Endothelial cell of umbilical vein (primary cell): ENCODE measurements at regions not wholly inside any gene's neighbourhood (a gene's known extent, or its start where the extent isn't known, plus 50 kb on each side); places are given as distances from the start of the nearest gene placed in this dataset.

Experiments used
- BruUV-seq: library from RNA; stranded (reverse); fragments of 400-500 nt; replicated peaks from 2 replicates; lab custom pipeline; 2021; lab: Mats Ljungman, UMichigan
- CTCF ChIA-PET: fragments of 300-600, 350-600 bp; sonication (Branson Sonifier 250); formaldehyde crosslinking; loops from one replicate; lab custom pipeline; 2021; ENCODE audit warnings: antibody characterized with exemption, inconsistent platforms; lab: Charles Lee
- POLR2A ChIA-PET: fragments of 300-600, 350-600 bp; sonication (Branson Sonifier 250); formaldehyde crosslinking; loops from one replicate; lab custom pipeline; 2021; ENCODE audit warnings: antibody characterized with exemption, inconsistent platforms; lab: Charles Lee
- DNase-seq: peaks from one replicate; pipeline ENCODE4 v3.0.0-alpha.2; 2011; ENCODE audit warnings: low read depth, low spot score
- FAIRE-seq: peaks from 2 replicates; lab custom pipeline; 2011; peaks lifted over from hg19 to GRCh38; lab: Jason Lieb, UNC
- H2AFZ ChIP-seq: 2 replicates; pipeline ENCODE4 v1.6.0; 2012; ENCODE audit warnings: low read depth, low read length, control low read depth, inconsistent platforms
- H3K27ac ChIP-seq: 2 replicates; pipeline ENCODE4 v1.5.1; 2011; ENCODE audit warnings: low read depth, mild to moderate bottlenecking, control low read depth, low read length, moderate library complexity; ENCODE audit not compliant: insufficient read depth
- H3K27me3 ChIP-seq, 2 experiments: 2 replicates each; pipeline versions ENCODE4 v1.6.0 to v1.6.1; 2011; ENCODE audit warnings: low read length in 2 of 2, mixed read lengths in 1 of 2; ENCODE audit not compliant: control insufficient read depth in 2 of 2, insufficient read depth in 2 of 2
- H3K36me3 ChIP-seq, 2 experiments: 2 replicates in 1 of 2; 3 replicates in 1 of 2; pipeline ENCODE4 v1.5.1; 2011; ENCODE audit warnings: low read length in 2 of 2, mild to moderate bottlenecking in 1 of 2, moderate library complexity in 1 of 2; ENCODE audit not compliant: control insufficient read depth in 2 of 2, insufficient read depth in 2 of 2; ENCODE audit errors: extremely low read depth in 1 of 2
- H3K4me1 ChIP-seq: 3 replicates; pipeline ENCODE4 v1.5.1; 2011; ENCODE audit warnings: mild to moderate bottlenecking, low read length; ENCODE audit not compliant: control insufficient read depth, insufficient read depth; ENCODE audit errors: extremely low read depth
- H3K4me2 ChIP-seq: 2 replicates; pipeline ENCODE4 v1.6.1; 2011; ENCODE audit warnings: low read length, control low read depth, mixed read lengths; ENCODE audit not compliant: insufficient read depth
- H3K4me3 ChIP-seq, 3 experiments: fragments of 200-600 bp in 1 of 3; sonication (generic), shearing (Covaris generic) in 1 of 3; replicated peaks in 1 of 3; 2 replicates each; pipeline ENCODE4 v1.5.1; 2011 to 2016; ENCODE audit warnings: control low read depth in 3 of 3, low read length in 3 of 3, mild to moderate bottlenecking in 2 of 3, inconsistent platforms in 1 of 3, low read depth in 1 of 3, moderate library complexity in 1 of 3; ENCODE audit not compliant: insufficient read depth in 1 of 3
- H3K79me2 ChIP-seq: 2 replicates; pipeline ENCODE4 v1.6.0; 2012; ENCODE audit warnings: low read length, inconsistent platforms; ENCODE audit not compliant: control insufficient read depth, insufficient read depth
- H3K9ac ChIP-seq: replicated peaks from 2 replicates; pipeline ENCODE3; 2011; ENCODE audit warnings: low read length, control low read depth; ENCODE audit not compliant: insufficient read depth; ENCODE audit errors: extremely low read depth
- H3K9me1 ChIP-seq: replicated peaks from 3 replicates; pipeline ENCODE4 v1.6.0; 2011; ENCODE audit warnings: mild to moderate bottlenecking, low read length; ENCODE audit not compliant: control insufficient read depth, insufficient read depth; ENCODE audit errors: extremely low read depth
- H3K9me3 ChIP-seq: replicated peaks from 2 replicates; pipeline ENCODE4 v1.5.1; 2012; ENCODE audit warnings: low read length, inconsistent platforms; ENCODE audit not compliant: control insufficient read depth, insufficient read depth
- H4K20me1 ChIP-seq: replicated peaks from 2 replicates; pipeline ENCODE3; 2011; ENCODE audit warnings: mild to moderate bottlenecking, low read length; ENCODE audit not compliant: control insufficient read depth, insufficient read depth; ENCODE audit errors: extremely low read depth
- CTCF ChIP-seq, 2 donors: IDR thresholded peaks; 1 replicate in 1 of 2; 2 replicates in 1 of 2; pipeline ENCODE4 v1.5.1; 2011; ENCODE audit warnings: low read length in 2 of 2, mild to moderate bottlenecking in 2 of 2, moderate library complexity in 2 of 2, control low read depth in 1 of 2, inconsistent platforms in 1 of 2, low read depth in 1 of 2; ENCODE audit not compliant: insufficient read depth in 1 of 2; ENCODE audit errors: extremely low read depth in 1 of 2
- EZH2 ChIP-seq: IDR thresholded peaks from 2 replicates; pipeline ENCODE4 v1.6.1; 2012; ENCODE audit warnings: borderline replicate concordance, low read depth, mild to moderate bottlenecking, moderate library complexity, low read length, inconsistent platforms; ENCODE audit not compliant: severe bottlenecking
- FOS ChIP-seq: IDR thresholded peaks from 2 replicates; pipeline ENCODE4 v1.6.1; 2011; ENCODE audit warnings: mild to moderate bottlenecking, low read length, moderate library complexity, borderline replicate concordance; ENCODE audit not compliant: insufficient read depth
- GATA2 ChIP-seq: IDR thresholded peaks from 2 replicates; pipeline ENCODE4 v1.7.0; 2011; ENCODE audit warnings: low read depth, mild to moderate bottlenecking, moderate library complexity, mixed read lengths, low read length; ENCODE audit not compliant: insufficient read length, insufficient read depth
- JUN ChIP-seq: IDR thresholded peaks from 2 replicates; pipeline ENCODE4 v1.6.1; 2011; ENCODE audit warnings: borderline replicate concordance, low read depth; ENCODE audit not compliant: insufficient read length, insufficient read depth
- MAX ChIP-seq: IDR thresholded peaks from 2 replicates; pipeline ENCODE4 v1.6.1; 2011; ENCODE audit not compliant: insufficient read depth, insufficient read length
- MYC ChIP-seq: IDR thresholded peaks from one replicate; pipeline ENCODE4 v1.6.1; 2011; ENCODE audit warnings: mild to moderate bottlenecking, low read depth, low read length
- POLR2A ChIP-seq: IDR thresholded peaks from 2 replicates; pipeline ENCODE4 v1.6.1; 2012; ENCODE audit warnings: low read depth, mild to moderate bottlenecking, control low read depth, low read length
- POLR2AphosphoS5 ChIP-seq: IDR thresholded peaks from 2 replicates; pipeline ENCODE4 v1.6.1; 2012; ENCODE audit warnings: low read depth, mild to moderate bottlenecking, control low read depth, low read length, moderate library complexity; ENCODE audit not compliant: insufficient read depth
- dilution Hi-C: fragments of 300-500 bp; cut with MboI; formaldehyde crosslinking; loops from one replicate; pipeline ENCODE4 v1.15.0; 2019; ENCODE audit warnings: low sequenced_read_pairs; ENCODE audit not compliant: extremely low pct_ligation_motif_present
- intact Hi-C: fragments of 100-400 bp; cut with micrococcal nuclease; formaldehyde crosslinking; loops from one replicate; pipeline ENCODE4 v1.10.0; 2022

GRCh38 chr5:25458628-25459027 is 813.9 kb upstream of the CDH10 start:
- Histone ChIP-seq H4K20me1 (no peaks in the 10 kb centered on the region), H3K9me3 (peaks cover 6% of the 10 kb centered on the region), H3K9ac (no peak overlapping the region), H3K4me2 (no peak overlapping the region), H3K27ac (no peak overlapping the region), H2AFZ (no peak overlapping the region), H3K36me3 (no peaks in the 10 kb centered on the region), H3K4me1 (no peaks in the 10 kb centered on the region), H3K4me3 (no peak overlapping the region), H3K27me3 (no peaks in the 10 kb centered on the region), H3K79me2 (no peaks in the 10 kb centered on the region), H3K9me1 (no peaks in the 10 kb centered on the region)
- no peak for FAIRE-seq
- no peak for DNase-seq
- BruUV-seq: no TSS peak
- no peak for TF ChIP-seq MAX
- no peak for TF ChIP-seq CTCF (IDR thresholded peaks at IDR 0.05; ENCODE audit: extremely low read depth in 1 of 2, insufficient read depth in 1 of 2, low read depth in 1 of 2, low read length in 2 of 2)
- no peak for TF ChIP-seq JUN
- TF ChIP-seq FOS: no peak
- TF ChIP-seq MYC: no peak
- CTCF ChIA-PET: no interaction called here
- dilution Hi-C loops: no loop called here
- POLR2A ChIA-PET: no interaction called here
- intact Hi-C loops: no loop called here

DNA sequence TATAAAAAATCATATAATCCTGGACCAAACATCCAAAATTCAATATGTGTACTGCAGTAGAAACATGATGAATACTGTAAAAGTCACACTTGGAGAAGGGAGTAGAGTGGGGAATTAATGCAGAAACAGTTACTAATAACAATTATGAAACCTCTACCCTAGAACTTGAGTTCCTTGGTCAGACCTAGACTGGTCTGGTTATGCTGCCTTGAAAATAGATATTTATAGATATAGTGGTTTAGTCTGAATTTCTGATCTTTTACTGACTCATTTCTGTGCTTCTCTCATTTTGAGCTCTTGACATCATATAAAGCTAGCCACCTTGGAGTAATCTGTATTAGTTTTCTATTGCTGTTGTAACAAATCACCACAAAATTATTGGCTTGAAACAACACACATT is 808.7 kb upstream of the CDH10 start:
- H3K4me2 ChIP-seq: no peak overlapping the region
- intact Hi-C loops (no loop called here), dilution Hi-C loops (no loop called here)
- no TSS peak for BruUV-seq
- no peaks in the 10 kb centered on the region for H3K9me1 ChIP-seq
- no peaks in the 10 kb centered on the region for H3K79me2 ChIP-seq
- H3K9me3 ChIP-seq: peaks cover 9% of the 10 kb centered on the region
- no peak overlapping the region for H3K9ac ChIP-seq
- no peak for FAIRE-seq
- H3K4me1 ChIP-seq: no peaks in the 10 kb centered on the region
- no peak overlapping the region for H3K27ac ChIP-seq
- no peak for DNase-seq
- H3K27me3 ChIP-seq: no peaks in the 10 kb centered on the region
- no peak overlapping the region for H3K4me3 ChIP-seq
- ChIA-PET CTCF (no interaction called here), POLR2A (no interaction called here)
- TF ChIP-seq MYC (no peak), JUN (no peak), GATA2 (no peak), FOS (no peak), POLR2A (no peak), MAX (no peak), EZH2 (no peak), POLR2AphosphoS5 (no peak), CTCF (IDR thresholded peaks at IDR 0.05; ENCODE audit: extremely low read depth in 1 of 2, insufficient read depth in 1 of 2, low read depth in 1 of 2, low read length in 2 of 2) (no peak)
- no peaks in the 10 kb centered on the region for H3K36me3 ChIP-seq
- no peaks in the 10 kb centered on the region for H4K20me1 ChIP-seq
- H2AFZ ChIP-seq: no peak overlapping the region
